Hepatocyte (in vitro differentiated cells): ENCODE measurements at regions not wholly inside any gene's neighbourhood (a gene's known extent, or its start where the extent isn't known, plus 50 kb on each side); places are given as distances from the start of the nearest gene placed in this dataset.

Experiments
- CTCF ChIP-seq: fragments of 200-600 bp; sonication (generic); IDR thresholded peaks from 2 replicates; pipeline ENCODE4 v1.5.1; 2016; ENCODE audit warnings: antibody characterized with exemption, mild to moderate bottlenecking; ENCODE audit not compliant: poor library complexity
- EZH2 ChIP-seq: fragments of 200-600 bp; sonication (generic); IDR thresholded peaks from 2 replicates; pipeline ENCODE4 v1.6.1; 2016; ENCODE audit warnings: antibody characterized with exemption, mild to moderate bottlenecking, borderline replicate concordance

DNA sequence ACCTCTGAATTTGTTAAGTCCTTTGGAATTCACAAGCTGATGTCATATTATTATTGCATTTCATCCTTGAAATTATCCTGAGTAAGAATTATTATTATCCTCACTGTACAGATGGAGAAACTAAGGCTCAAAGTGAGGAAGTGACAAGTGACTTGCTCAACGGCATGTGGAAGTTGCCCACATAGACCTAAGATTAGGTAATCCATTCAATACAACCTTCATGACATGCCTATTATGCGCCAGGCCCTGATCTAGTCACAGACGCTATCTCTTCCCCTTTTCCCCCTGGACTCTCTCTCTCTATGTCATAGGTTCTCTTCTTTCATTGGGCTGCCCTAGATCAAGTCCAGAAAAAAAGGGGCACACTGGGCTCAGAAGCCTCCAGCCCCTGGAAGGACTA is 84.9 kb upstream of the KCNK2 start:
- TF ChIP-seq EZH2 (no peak), CTCF (no peak)
